K562 (cell line): ENCODE measurements at regions not wholly inside any gene's neighbourhood (a gene's known extent, or its start where the extent isn't known, plus 50 kb on each side); places are given as distances from the start of the nearest gene placed in this dataset.

Experiments
- CTCF ChIP-seq, 3 experiments: IDR thresholded peaks in 2 of 3; conservative IDR thresholded peaks in 1 of 3; 2 replicates each; pipeline ENCODE4 v1.5.1; 2011 to 2012; ENCODE audit warnings: low read length in 3 of 3, mild to moderate bottlenecking in 3 of 3, control low read depth in 2 of 3, improper control_type of control experiment in 1 of 3, inconsistent platforms in 1 of 3, low read depth in 1 of 3, mixed read lengths in 1 of 3, moderate library complexity in 1 of 3; ENCODE audit not compliant: insufficient read depth in 2 of 3
- FIP1L1 ChIP-seq: fragments of 200-400 bp; formaldehyde crosslinking; IDR thresholded peaks from 2 replicates; pipeline ENCODE4 v1.6.1; 2018; ENCODE audit warnings: mild to moderate bottlenecking, low read depth, low read length; ENCODE audit not compliant: poor library complexity, severe bottlenecking
- MAFG ChIP-seq: fragments of 450-650 bp; conservative IDR thresholded peaks from 2 replicates; pipeline ENCODE4 v1.6.1; 2016; ENCODE audit warnings: missing genetic modification characterization, missing compliant biosample characterization
- MTF1 ChIP-seq: fragments of 250-450 bp; sonication (Bioruptor Pico); IDR thresholded peaks from 2 replicates; pipeline ENCODE4 v1.9.0; 2021; ENCODE audit warnings: moderate library complexity, mild to moderate bottlenecking, inconsistent platforms, borderline replicate concordance
- SMAD1 ChIP-seq: fragments of 150-350 bp; IDR thresholded peaks from 2 replicates; pipeline ENCODE4 v1.6.1; 2014; ENCODE audit warnings: low read length, low read depth; ENCODE audit not compliant: partially characterized antibody
- SMARCE1 ChIP-seq: fragments of 450-650 bp; IDR thresholded peaks from 2 replicates; pipeline ENCODE4 v1.7.1; 2016; ENCODE audit warnings: mild to moderate bottlenecking
- TBP ChIP-seq: optimal IDR thresholded peaks from 2 replicates; pipeline ENCODE3; 2011; ENCODE audit warnings: low read depth, low read length, improper control_type of control experiment

GRCh38 chr9:108069991-108070390 is 580.4 kb upstream of the KLF4 start:
- TF ChIP-seq MTF1 (CRISPR knock-in tag) = no peak
- no peak for TF ChIP-seq SMARCE1
- TF ChIP-seq FIP1L1 = no peak
- no peak for TF ChIP-seq TBP
- no peak for TF ChIP-seq SMAD1
- TF ChIP-seq MAFG (tag) = no peak
- TF ChIP-seq CTCF (IDR thresholded peaks at IDR 0.05 in 2 of 3, conservative IDR thresholded peaks at IDR 0.05 in 1 of 3; ENCODE audit: insufficient read depth in 2 of 3, low read depth in 1 of 3, low read length in 3 of 3) = no peak
